Activated CD4-positive, CD25-positive, alpha-beta regulatory T cell treated with anti-CD3 and anti-CD28 coated beads, Interleukin-2, amount 50 U/mL, for 24 hours (primary cell): ENCODE measurements at regions not wholly inside any gene's neighbourhood (a gene's known extent, or its start where the extent isn't known, plus 50 kb on each side); places are given as distances from the start of the nearest gene placed in this dataset.

Experiments
- ATAC-seq, 2 donors: fragments of 150-1000 bp; cut with Tn5 transposase; one replicate each; pipeline ENCODE4 v1.10.0; 2021; ENCODE audit warnings: mild to moderate bottlenecking in 1 of 2, moderate library complexity in 1 of 2

- no peak for ATAC-seq
These were observed 245.4 kb upstream of the SPTLC3 start for GRCh38 chr20:12763406-12763805.

GRCh38 chr20:12764053-12764452, 244.7 kb upstream of the SPTLC3 start:
- no peak for ATAC-seq

DNA sequence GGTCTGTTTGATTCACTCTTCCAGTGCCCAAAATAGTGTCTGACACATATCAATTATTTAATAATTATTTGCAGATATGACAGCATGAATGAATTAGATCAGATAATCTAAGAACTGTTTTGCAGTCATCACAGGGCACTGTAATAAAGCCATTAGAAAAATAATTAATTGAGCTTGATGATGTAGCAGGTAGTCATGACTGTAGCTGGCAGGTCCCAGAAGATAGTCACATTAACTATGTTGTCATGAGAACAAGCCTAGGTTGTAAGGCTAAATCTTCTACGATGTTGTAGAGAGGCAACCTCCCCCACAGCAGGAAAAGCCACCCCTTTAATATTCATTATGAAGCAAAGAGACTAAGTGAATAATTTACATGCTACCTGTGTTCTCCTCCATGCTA, 243.9 kb upstream of the SPTLC3 start:
- no peak for ATAC-seq

- no peak for ATAC-seq
These were observed 234.8 kb upstream of the SPTLC3 start for GRCh38 chr20:12773936-12774335.

- ATAC-seq, result no peak
These were observed 233.7 kb upstream of the SPTLC3 start for GRCh38 chr20:12775041-12775440.

DNA sequence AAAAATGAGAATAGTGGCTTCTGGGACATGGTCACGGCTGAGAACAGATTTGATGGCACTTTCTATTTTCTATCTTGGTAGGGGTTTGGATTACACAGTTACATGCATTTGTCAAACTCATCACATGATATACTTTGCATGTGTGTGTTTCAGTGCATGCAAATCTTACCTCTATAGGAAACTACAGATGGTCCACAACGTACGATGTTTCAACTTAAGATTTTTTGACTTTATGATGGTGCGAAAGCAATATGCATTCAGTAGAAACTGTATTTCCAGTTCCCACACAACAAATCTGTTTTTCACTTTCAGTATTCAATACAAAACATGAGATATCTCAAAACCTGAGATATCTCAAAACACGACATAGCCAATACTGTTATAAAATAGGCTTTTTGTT, 231.8 kb upstream of the SPTLC3 start:
- ATAC-seq, result no peak

GRCh38 chr20:12786276-12786675, 222.5 kb upstream of the SPTLC3 start:
- ATAC-seq, result no peak

DNA sequence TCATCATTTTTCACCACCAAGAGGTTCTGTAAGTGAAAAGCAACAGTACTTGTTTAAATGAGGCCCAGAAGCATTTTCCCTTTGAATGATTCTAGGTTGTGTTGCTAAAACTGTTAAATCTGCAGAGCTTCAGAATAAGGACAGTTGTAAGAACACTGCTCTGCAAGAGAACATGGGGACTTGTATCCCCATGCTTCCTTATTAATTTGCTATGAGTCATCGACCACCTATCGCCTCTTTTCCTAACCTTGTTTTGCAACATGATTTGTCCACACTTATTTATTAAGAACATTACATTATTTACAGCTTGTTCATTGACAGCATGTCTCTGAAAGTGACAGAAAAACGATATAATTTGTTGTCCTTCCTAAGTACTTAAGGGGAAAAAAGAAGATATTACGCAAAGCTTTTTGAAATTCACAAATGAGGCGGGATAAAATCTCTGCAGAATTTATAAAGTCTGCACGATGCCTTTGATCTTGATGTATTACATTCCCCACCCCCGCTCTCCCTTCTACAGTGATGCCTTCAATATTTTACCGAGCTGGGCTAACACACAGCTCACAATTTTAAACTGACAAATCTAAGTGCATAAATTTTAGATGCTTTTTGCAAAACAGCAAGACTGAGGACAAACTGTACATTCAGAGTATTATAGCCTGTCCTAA, 220.0 kb upstream of the SPTLC3 start:
- no peak for ATAC-seq

DNA sequence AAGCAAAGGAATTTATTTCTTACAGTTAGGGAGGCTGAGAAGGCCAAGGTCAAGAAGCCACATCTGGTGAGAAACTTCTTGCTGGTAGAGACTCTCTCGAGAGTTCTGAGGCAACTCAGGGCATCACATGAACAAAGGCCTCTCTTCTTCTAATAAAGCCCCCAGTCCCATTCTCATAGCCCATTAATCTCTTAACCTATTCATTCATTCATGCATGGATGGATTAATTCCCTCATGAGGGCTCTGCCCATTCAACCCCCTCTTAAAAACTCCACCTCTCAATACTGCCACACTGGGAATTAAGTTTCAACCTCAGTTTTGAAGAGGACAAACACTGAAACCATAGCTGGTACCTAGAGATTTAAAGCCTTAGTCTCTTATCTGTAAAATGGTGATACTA, 217.9 kb upstream of the SPTLC3 start:
- no peak for ATAC-seq

DNA sequence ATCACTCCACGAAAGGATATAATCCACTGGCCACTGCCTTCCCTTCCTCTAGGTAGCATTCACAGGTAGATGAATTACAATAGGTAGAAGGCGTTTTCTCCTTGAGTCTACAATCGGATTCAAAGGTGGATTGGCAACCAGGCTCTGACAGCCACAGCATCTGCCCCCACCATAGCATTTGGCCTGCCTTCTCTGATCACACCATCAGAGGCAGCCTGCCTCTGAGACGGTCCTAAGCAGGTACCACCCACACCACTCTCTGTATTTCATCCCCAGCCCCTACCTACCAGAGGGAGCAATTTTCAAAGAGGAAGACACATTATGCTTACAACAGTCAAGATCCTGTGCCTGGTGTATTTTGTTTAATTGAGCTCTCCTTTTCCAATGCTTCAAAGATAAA, 210.5 kb upstream of the SPTLC3 start:
- no peak for ATAC-seq

DNA sequence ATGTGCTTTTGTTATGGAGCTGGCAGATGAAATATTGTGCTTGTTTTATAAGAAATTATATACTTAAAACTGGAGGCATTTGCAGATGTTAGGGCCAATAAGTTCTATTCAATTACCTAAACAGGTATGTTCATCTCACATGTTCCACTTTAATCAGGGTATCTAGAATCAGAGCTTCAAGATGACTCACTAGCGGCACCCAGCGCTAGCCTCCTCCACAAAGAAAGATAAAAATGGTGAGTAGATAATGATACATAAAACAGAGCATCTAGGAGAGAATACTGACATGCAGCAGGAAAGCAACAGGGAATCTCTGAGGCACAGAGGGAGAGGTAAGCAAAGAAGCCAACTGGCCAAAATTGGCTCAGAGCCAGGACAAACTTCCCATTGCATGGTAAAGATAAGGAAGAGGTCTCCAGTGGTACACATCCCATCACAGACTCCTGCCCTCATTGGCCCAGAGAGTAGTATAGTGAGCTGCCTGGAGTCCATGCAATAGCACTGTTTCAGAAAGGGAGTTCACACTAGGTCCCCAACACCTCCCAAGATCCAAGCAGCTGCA, 200.7 kb upstream of the SPTLC3 start:
- ATAC-seq, result no peak

- ATAC-seq, result no peak
These were observed 193.5 kb upstream of the SPTLC3 start for GRCh38 chr20:12815231-12815768.

- no peak for ATAC-seq
These were observed 192.9 kb upstream of the SPTLC3 start for GRCh38 chr20:12815778-12816408.

GRCh38 chr20:12821249-12821648, 187.5 kb upstream of the SPTLC3 start:
- no peak for ATAC-seq

GRCh38 chr20:12823734-12824133, 185.0 kb upstream of the SPTLC3 start:
- ATAC-seq, result no peak

GRCh38 chr20:12824328-12825225, 184.2 kb upstream of the SPTLC3 start:
- no peak for ATAC-seq

DNA sequence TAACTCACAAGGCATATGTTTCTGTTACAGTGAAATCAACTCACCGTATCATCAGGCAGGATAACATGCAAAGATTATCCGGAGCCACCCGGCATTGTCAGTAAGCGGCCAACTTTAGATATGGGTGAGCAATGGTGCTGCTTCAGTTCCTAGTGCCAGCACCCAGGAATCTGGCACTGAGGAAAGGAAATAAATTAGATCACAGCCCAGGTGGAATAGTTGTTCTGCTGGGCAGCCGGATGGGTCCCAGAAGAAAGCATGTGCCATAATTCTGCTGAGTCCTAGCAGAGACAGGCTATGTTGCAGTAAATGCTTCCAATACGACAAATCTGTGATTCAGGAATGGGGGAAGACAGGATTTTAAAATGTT, 183.6 kb upstream of the SPTLC3 start:
- no peak for ATAC-seq

- ATAC-seq, result no peak
These were observed 180.9 kb upstream of the SPTLC3 start for GRCh38 chr20:12827816-12828385.

DNA sequence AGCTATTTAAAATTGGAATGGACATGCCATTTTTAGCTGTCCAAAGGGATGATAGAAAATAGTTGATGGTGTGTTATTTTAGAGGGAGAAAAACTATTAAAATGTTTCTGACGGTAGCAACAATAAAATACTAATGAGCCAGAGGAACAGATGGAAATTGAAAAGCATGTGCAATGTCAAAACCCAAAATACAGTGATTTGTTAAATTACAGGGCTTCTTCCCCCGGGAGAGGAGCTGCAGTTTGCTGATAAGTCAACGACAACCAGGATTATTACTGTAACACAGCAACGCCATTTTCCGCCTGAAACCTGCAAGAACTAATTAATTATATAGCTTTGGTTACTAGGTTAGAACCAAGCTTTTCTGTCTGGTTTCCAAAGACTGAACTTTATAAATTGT, 179.6 kb upstream of the SPTLC3 start:
- ATAC-seq, result no peak

DNA sequence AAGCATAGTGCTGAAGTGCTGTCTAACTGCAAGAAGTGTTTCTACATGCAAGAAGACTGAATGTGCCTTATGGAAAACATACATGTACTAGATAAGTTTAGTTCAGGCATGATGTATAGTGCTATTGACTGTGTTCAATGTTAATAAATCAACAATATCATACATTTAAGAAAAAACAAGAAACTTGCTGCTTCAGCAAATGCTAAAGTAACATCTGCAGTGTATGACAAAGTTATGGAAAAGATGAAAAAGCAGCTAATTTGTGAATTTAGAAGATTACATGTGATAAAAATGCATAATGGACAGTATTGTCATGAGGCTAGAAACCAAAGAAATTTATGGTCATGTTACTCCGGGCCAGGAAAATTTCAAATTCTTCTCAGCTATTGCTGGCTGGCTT, 174.9 kb upstream of the SPTLC3 start:
- no peak for ATAC-seq

- no peak for ATAC-seq
These were observed 172.8 kb upstream of the SPTLC3 start for GRCh38 chr20:12835999-12836398.

DNA sequence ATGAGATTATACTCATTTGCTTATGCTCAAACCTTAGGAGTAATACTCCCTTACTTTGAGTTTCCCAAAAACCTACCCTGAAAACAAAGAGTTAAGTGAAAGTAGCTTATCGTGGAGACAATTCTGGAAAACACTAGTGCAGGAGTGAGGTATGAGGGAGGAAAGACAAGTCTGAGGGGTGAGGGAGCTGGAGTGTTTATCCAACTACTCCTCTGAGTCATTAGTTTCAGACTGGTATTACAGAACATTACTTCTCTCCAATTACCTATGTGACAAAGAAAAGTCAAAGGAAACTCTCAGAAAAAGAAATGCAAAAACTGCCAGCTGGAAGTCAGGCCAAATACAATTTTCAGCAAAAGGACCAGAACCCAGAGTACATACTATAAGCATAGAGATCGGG, 171.1 kb upstream of the SPTLC3 start:
- ATAC-seq, result no peak
